SU-DHL-6 (cell line): ENCODE measurements at regions not wholly inside any gene's neighbourhood (a gene's known extent, or its start where the extent isn't known, plus 50 kb on each side); places are given as distances from the start of the nearest gene placed in this dataset.

Experiments
- EZH2phosphoT487 ChIP-seq: fragments of 200-600 bp; sonication (generic), shearing (Covaris generic); conservative IDR thresholded peaks from 2 replicates; pipeline ENCODE4 v1.6.1; 2018; ENCODE audit warnings: mild to moderate bottlenecking, antibody characterized with exemption, low read length, moderate library complexity, mixed read lengths
- TF ChIP-seq, protein P1 (sequence below): fragments of 200-600 bp; sonication (generic); IDR thresholded peaks from one replicate; pipeline ENCODE4 v1.5.1; 2017; ENCODE audit warnings: antibody characterized with exemption, mild to moderate bottlenecking, low read length, moderate library complexity; ENCODE audit not compliant: insufficient read depth, poor library complexity, severe bottlenecking

DNA sequence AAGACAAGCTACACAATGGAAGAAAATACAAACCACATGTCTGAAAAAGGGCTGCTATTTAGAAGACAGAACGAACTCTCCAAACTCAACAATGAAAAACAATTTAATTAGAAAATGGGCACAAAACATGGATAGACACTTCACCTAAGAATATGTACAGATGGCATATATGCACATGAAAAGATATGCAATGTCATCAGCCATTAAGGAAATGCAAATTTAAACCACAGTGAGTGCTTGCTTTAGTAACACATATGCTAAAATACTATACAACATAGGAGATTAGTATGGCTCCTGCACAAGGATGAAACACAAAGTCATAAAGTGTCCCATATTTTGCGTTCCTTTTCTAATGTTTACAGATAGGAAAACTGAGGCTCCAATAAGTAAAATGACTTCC is 60.4 kb upstream of the FAM83B start:
- TF ChIP-seq EZH2phosphoT487: no peak
- TF ChIP-seq, protein P1, sequence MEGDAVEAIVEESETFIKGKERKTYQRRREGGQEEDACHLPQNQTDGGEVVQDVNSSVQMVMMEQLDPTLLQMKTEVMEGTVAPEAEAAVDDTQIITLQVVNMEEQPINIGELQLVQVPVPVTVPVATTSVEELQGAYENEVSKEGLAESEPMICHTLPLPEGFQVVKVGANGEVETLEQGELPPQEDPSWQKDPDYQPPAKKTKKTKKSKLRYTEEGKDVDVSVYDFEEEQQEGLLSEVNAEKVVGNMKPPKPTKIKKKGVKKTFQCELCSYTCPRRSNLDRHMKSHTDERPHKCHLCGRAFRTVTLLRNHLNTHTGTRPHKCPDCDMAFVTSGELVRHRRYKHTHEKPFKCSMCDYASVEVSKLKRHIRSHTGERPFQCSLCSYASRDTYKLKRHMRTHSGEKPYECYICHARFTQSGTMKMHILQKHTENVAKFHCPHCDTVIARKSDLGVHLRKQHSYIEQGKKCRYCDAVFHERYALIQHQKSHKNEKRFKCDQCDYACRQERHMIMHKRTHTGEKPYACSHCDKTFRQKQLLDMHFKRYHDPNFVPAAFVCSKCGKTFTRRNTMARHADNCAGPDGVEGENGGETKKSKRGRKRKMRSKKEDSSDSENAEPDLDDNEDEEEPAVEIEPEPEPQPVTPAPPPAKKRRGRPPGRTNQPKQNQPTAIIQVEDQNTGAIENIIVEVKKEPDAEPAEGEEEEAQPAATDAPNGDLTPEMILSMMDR: no peak
